Loucy (cell line): ENCODE measurements at regions not wholly inside any gene's neighbourhood (a gene's known extent, or its start where the extent isn't known, plus 50 kb on each side); places are given as distances from the start of the nearest gene placed in this dataset.

Experiments used
- H2AFZ ChIP-seq: fragments of 200-600 bp; sonication (generic); 2 replicates; pipeline ENCODE4 v1.6.0; 2016; ENCODE audit warnings: antibody characterized with exemption, mild to moderate bottlenecking, low read length, moderate library complexity
- H3F3A ChIP-seq: fragments of 200-600 bp; 2 replicates; pipeline ENCODE4 v1.6.0; 2016; ENCODE audit warnings: antibody characterized with exemption, low read depth, mild to moderate bottlenecking
- H3K27me3 ChIP-seq: fragments of 200-600 bp; sonication (generic); 2 replicates; pipeline ENCODE4 v1.6.1; 2014; ENCODE audit warnings: low read length, mild to moderate bottlenecking; ENCODE audit not compliant: insufficient read depth, poor library complexity, severe bottlenecking
- H3K36me3 ChIP-seq: fragments of 200-600 bp; sonication (generic); 2 replicates; pipeline ENCODE4 v1.6.1; 2016; ENCODE audit warnings: low read length; ENCODE audit not compliant: insufficient read depth
- H3K4me1 ChIP-seq: fragments of 200-600 bp; sonication (generic); 2 replicates; pipeline ENCODE4 v1.5.1; 2014; ENCODE audit warnings: low read length, mild to moderate bottlenecking; ENCODE audit not compliant: insufficient read depth, poor library complexity, severe bottlenecking
- H3K4me2 ChIP-seq: fragments of 200-600 bp; sonication (generic); 2 replicates; pipeline ENCODE4 v1.6.0; 2014; ENCODE audit warnings: antibody characterized with exemption, low read length, low read depth, mild to moderate bottlenecking; ENCODE audit not compliant: poor library complexity, severe bottlenecking
- H3K4me3 ChIP-seq: fragments of 200-600 bp; sonication (generic); 2 replicates; pipeline ENCODE4 v1.5.1; 2014; ENCODE audit warnings: low read length, mild to moderate bottlenecking, mixed read lengths; ENCODE audit not compliant: poor library complexity, severe bottlenecking
- H3K79me2 ChIP-seq: fragments of 200-600 bp; sonication (generic); 2 replicates; pipeline ENCODE4 v1.6.1; 2014; ENCODE audit warnings: low read length; ENCODE audit not compliant: insufficient read depth
- H3K9ac ChIP-seq: fragments of 200-600 bp; sonication (generic); 2 replicates; pipeline ENCODE4 v1.6.0; 2014; ENCODE audit warnings: mild to moderate bottlenecking, low read depth, low read length, moderate library complexity; ENCODE audit not compliant: poor library complexity, severe bottlenecking
- H3K9me2 ChIP-seq: fragments of 200-600 bp; sonication (generic); replicated peaks from 2 replicates; pipeline ENCODE4 v1.6.1; 2016; ENCODE audit warnings: low read depth, low read length, mixed read lengths
- H3K9me3 ChIP-seq: fragments of 200-600 bp; sonication (generic); 2 replicates; pipeline ENCODE4 v1.6.1; 2014; ENCODE audit warnings: mild to moderate bottlenecking, antibody characterized with exemption, low read length, low read depth; ENCODE audit not compliant: insufficient read depth
- H4K20me1 ChIP-seq: fragments of 200-600 bp; sonication (generic); 2 replicates; pipeline ENCODE4 v1.6.0; 2014; ENCODE audit warnings: antibody characterized with exemption, low read length, mild to moderate bottlenecking; ENCODE audit not compliant: insufficient read depth, poor library complexity, severe bottlenecking
- CTCF ChIP-seq: fragments of 200-600 bp; sonication (generic); conservative IDR thresholded peaks from 2 replicates; pipeline ENCODE4 v1.5.1; 2014; ENCODE audit warnings: mild to moderate bottlenecking, antibody characterized with exemption, low read length
- EZH2phosphoT487 ChIP-seq: fragments of 200-600 bp; IDR thresholded peaks from 2 replicates; pipeline ENCODE4 v1.6.1; 2018; ENCODE audit warnings: antibody characterized with exemption, mild to moderate bottlenecking, moderate library complexity, borderline replicate concordance

DNA sequence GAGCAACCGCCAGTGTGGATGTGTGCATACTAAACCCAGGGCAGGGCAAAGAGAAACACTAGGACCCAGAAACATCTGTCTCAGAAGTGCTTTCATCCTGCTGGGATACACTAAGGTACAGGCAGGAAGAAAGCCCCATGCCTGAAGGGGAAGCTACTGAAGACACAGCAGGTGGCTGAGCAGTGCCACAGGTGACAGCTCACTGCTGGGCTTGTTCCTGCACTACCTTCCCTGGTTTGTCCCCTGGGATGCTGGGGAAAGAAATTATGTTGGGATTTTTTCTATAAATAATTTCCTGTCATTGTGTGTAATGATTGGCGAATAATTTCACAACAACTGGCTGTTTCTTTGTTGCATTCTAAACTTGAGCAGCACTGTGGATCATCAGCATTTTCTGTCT, 245.3 kb upstream of the RAB4A start:
- Histone ChIP-seq H4K20me1 (no peaks in the 10 kb centered on the region), H3F3A (peaks cover 8% of the 10 kb centered on the region; the same call in 1 of the 2 replicates), H3K9me3 (no peaks in the 10 kb centered on the region), H3K27me3 (no peaks in the 10 kb centered on the region), H3K4me2 (no peak overlapping the region), H3K4me1 (peaks cover 71% of the 10 kb centered on the region), H3K9me2 (no peaks in the 10 kb centered on the region), H3K79me2 (no peaks in the 10 kb centered on the region), H2AFZ (peak overlapping the region; percentile 25; the same call in 1 of the 2 replicates), H3K9ac (no peak overlapping the region), H3K36me3 (no peaks in the 10 kb centered on the region), H3K4me3 (no peak overlapping the region)
- TF ChIP-seq EZH2phosphoT487: no peak
- no peak for TF ChIP-seq CTCF

GRCh38 chr1:229027158-229027557, 243.8 kb upstream of the RAB4A start:
- H3K27me3 ChIP-seq: no peaks in the 10 kb centered on the region
- H3K4me2 ChIP-seq: peak overlapping the region; percentile 79
- H3F3A ChIP-seq: peaks cover 8% of the 10 kb centered on the region; the same call in 1 of the 2 replicates
- no peaks in the 10 kb centered on the region for H3K36me3 ChIP-seq
- no peak for TF ChIP-seq EZH2phosphoT487
- TF ChIP-seq CTCF: no peak
- peak overlapping the region; percentile 75 for H3K9ac ChIP-seq
- no peaks in the 10 kb centered on the region for H4K20me1 ChIP-seq
- H3K9me2 ChIP-seq: no peaks in the 10 kb centered on the region
- H3K9me3 ChIP-seq: no peaks in the 10 kb centered on the region
- no peaks in the 10 kb centered on the region for H3K79me2 ChIP-seq
- peak overlapping the region; percentile 72 for H2AFZ ChIP-seq
- H3K4me1 ChIP-seq: peaks cover 86% of the 10 kb centered on the region
- peak overlapping the region; percentile 65 for H3K4me3 ChIP-seq

- no peak for TF ChIP-seq CTCF
- TF ChIP-seq EZH2phosphoT487: no peak
- H3K9me2 ChIP-seq: no peaks in the 10 kb centered on the region
- no peaks in the 10 kb centered on the region for H3K79me2 ChIP-seq
- H3K36me3 ChIP-seq: no peaks in the 10 kb centered on the region
- H3K9me3 ChIP-seq: no peaks in the 10 kb centered on the region
- H3K9ac ChIP-seq: peak overlapping the region; percentile 75
- H3K27me3 ChIP-seq: no peaks in the 10 kb centered on the region
- peaks cover 90% of the 10 kb centered on the region for H3K4me1 ChIP-seq
- peak overlapping the region; percentile 79 for H3K4me2 ChIP-seq
- H3K4me3 ChIP-seq: peak overlapping the region; percentile 65
- peaks cover 8% of the 10 kb centered on the region; the same call in 1 of the 2 replicates for H3F3A ChIP-seq
- no peaks in the 10 kb centered on the region for H4K20me1 ChIP-seq
- H2AFZ ChIP-seq: peak overlapping the region; percentile 72
Observed at GRCh38 chr1:229027622-229028182, 243.2 kb upstream of the RAB4A start.
